ENCODE measurements at regions not wholly inside any gene's neighbourhood (a gene's known extent, or its start where the extent isn't known, plus 50 kb on each side); places are given as distances from the start of the nearest gene placed in this dataset.

DNA sequence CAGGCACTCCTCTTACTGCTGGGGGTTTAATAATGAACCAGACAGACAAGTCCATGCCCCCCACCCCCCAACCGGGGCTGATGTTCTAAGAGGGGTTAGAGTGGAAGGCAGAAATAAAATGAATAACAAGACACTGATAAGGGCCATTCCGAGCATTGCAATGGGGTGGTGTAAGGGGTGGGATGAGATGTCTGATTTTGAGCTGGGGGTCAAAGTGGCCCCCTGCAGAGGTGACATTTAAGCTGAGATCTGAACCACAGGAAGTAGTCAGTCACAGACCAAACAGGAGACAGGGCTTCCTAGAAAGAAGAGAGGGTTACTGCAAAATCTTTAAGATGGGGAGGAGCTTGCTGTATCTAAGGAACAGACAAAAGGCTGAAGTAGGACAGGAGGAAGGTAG, 180.6 kb upstream of the SH3BP4 start:
- no peak for DNase-seq (ENCODE audit: low read depth in 2 of 3, low spot score in 2 of 3)

DNA sequence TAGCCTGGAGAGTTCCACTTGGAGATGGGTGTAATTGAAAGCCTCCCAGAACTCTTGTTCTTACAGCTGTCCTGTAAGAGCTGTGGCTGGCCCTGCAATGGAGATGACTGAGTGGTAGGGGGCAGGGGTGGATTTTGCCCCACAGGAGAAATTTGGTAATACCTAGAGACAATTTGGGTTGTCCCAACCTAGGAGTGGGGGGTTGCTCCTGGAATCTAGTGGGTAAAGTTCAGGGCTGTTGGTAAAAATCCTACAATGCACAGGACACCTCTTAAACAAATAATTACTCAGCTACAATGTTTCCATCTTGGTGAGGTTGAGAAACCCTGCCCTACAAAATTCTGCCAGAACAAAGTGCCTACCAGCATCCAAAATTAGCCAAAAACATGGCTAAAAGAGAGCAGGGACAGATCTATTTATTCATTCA, 181.1 kb upstream of the SH3BP4 start:
- DNase-seq (ENCODE audit: low read depth in 2 of 3, low spot score in 2 of 3), result no peak

DNA sequence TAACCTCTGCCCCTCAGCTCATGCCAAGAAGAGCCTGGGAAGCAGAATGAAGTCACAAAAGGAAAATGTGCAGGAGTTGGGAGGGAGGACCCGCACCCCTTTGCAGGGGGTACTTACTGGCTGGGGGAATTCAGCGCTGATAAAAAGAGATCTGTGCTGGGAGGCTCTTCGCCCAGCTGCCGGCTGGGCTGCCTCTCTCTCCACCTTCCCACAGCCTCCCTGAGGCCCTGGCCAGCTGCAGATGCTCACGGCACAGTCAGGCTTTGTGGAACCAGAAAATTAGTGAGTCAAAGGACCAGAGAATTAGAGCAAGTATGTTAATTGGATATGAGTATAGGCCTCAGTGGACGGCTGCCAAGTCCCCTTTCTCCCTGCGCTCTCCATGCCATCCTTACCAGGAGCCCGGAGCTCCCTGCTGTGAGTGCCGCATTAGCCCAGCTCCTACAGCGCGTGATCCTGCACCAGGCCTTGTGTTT, 181.7 kb upstream of the SH3BP4 start:
- DNase-seq (ENCODE audit: low read depth in 2 of 3, low spot score in 2 of 3), result no peak

DNA sequence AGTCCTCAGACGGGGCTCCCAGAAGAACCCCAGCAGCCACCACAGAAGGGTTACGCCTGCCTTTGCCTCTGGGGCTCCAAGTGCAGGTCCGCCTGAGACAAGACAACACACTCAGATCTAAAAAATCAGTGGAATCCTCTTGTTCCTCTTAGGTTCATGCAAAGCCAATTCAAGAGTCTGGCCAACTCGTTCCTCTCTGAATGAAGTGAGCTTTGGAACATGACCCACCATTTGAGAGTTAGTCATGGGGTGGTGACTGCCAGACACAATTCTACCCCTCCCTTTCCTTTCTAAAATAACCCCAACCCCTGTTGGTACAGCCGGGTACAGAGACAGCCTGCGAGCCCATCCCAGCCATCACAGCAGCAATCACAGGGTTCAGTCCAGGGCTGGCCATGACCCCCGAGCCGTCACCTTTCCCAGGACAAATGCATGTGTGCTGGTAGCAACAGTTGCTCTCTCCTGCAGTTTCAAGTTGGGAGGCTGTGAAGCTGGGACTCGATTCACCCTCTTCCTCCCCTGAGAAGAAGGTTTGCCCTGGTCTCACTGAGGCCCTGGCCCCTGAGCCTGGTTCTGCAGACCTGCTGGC, 183.1 kb upstream of the SH3BP4 start:
- no peak for DNase-seq (ENCODE audit: low read depth in 2 of 3, low spot score in 2 of 3)

DNA sequence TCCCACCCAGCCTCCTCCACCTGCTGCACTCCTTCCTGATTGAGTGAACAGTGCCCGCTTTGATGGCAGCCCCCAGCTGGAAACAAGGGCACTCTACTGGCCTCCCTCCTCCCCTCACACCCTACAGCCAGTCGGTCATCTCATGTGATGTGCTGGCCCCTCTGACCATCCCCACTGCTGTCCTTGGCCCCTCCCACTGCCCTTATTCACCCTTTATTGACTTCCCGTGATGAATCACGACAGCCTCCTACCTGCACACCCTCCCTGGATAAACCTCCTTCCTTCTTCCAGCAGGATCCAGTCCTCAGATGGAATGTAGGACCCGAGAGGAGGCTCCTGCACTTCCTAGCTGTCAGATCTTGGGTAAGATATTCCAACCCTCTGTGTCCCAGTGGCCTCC, 186.5 kb upstream of the SH3BP4 start:
- no peak for DNase-seq (ENCODE audit: low read depth in 2 of 3, low spot score in 2 of 3)

DNA sequence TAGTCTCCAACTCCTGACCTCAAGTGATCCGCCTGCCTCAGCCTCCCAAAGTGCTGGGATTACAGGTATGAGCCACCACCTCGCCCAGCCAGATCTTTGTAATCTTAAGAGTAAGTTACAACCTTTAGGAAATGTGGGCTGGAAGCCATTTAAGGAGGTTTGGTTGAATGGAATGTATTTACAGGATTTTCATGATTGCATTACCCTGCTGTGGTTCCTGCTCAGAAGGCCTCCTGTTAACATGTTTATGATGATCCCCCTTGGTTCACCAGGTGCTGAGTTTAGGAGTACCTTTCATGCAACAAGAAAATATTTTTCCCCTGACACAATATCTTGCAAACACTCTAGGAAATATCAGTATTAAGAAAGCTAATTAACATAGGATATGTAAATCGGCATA, 187.4 kb upstream of the SH3BP4 start:
- no peak for DNase-seq (ENCODE audit: low read depth in 2 of 3, low spot score in 2 of 3)

DNA sequence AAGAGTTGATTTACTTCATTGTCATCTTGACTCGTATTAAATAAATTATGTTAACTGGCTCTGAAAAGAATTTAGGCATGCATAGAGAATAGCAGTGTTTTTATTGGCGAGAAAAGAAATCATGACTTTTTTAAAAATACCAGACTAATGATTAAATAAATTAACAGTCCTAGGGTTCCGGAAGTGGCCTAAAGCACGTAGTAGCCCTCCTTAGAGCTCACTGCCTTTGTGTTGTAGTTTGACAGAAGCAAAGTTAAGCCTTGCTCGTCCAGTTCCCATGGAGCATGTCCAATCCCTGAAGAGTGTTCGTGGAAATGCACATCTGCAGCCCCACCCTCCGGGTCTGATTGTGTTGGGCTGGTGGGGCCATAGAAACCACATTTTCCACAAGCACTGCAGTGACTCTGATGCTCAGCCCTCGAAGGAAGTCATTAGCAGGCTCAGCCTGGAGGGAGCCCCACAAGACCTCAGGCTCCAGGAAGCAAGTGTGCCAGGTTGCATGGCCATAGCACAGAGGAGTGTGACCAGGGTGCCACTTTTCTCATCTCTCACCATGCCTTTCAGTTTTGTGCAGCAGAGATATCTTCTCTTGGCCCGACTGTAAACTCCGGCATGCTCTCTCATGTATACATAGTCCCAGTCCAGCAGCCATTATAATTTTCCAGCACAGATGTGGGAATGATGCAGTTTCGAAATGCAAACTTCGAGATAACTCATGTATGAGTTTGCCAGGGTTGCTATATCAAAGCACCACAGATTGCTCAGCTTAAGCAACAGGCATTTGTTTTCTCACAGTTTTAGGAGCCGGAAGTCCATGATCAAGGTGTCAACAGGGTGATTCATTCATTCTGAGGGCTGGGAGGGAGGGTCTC, 188.6 kb upstream of the SH3BP4 start:
- DNase-seq (ENCODE audit: low read depth in 2 of 3, low spot score in 2 of 3), result no peak

DNA sequence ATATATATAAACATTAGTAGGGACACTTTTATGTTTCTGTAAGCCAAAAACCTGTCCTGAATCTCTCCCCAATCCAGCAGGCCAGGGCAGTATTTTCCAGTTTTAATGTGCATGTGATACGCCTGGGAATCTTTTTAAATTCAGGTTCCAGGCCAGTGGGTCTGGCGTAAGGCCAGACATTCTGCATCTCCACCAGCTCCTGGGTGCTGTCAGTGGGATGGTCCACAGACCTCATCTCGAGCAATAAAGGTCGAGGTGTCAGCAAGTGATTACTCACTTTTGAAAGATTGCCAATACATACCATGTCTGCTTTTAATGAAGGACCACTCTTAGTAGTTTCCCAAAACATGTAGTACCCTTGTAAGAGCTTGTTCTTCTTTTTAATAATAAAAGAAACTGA, 189.9 kb upstream of the SH3BP4 start:
- DNase-seq (ENCODE audit: low read depth in 2 of 3, low spot score in 2 of 3), result no peak

DNA sequence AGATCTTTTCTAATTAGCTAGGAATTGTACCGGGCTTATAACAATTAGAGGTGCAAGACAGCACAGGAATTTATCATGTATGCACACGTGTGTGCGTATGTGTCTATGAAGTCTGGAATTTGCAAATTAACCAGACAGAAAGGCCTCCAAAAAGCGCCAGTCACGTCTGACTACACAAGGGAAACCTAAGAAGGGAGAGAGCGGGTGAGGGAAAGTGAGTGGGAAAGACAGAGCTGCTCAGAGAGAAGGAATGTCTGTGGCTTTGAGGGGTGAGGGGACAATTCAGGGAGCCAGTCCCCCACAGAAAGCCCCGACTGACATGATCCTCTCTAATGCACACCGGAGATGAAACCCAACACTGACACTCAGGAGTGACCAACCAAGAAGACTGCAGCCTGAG, 197.7 kb upstream of the SH3BP4 start:
- DNase-seq (ENCODE audit: low read depth in 2 of 3, low spot score in 2 of 3), result no peak

DNA sequence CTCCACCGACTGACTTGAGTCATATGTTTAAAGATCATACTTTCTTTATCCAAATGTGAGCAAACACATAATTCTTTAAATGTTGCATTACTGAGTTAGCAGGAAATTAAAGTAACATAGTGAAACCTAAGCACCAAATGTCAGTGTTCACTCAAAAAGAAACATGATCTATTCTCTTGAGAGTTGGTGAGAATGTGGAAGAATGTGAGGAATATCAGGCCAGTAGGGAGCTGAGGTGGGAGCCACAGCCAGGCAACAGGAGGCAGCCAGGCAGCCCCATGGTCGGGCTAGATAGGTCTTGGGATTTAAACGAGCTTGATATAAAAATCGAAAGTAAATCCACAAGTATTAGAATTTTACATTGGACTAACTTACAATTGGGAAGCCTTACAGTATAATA, 198.1 kb upstream of the SH3BP4 start:
- no peak for DNase-seq (ENCODE audit: low read depth in 2 of 3, low spot score in 2 of 3)

DNA sequence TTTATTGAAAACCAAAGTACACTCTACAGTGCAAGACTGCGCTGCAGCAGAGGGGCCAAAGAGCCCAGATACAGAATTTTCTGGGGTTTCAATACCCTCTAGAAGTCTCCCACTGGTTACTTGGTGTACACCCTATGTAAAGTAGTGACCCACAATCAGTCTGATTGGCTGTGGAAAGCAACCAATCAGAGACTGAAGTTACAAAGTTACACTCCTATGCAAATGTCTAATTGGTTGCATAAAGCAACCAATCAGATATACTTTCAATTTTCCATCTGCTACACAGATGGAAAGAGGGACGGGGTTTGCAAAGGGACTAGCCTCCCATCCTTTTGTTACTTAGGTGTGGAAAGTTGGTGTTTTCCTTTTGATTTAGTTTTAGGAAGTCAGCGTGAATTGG, 198.9 kb upstream of the SH3BP4 start:
- no peak for DNase-seq (ENCODE audit: low read depth in 2 of 3, low spot score in 2 of 3)

DNA sequence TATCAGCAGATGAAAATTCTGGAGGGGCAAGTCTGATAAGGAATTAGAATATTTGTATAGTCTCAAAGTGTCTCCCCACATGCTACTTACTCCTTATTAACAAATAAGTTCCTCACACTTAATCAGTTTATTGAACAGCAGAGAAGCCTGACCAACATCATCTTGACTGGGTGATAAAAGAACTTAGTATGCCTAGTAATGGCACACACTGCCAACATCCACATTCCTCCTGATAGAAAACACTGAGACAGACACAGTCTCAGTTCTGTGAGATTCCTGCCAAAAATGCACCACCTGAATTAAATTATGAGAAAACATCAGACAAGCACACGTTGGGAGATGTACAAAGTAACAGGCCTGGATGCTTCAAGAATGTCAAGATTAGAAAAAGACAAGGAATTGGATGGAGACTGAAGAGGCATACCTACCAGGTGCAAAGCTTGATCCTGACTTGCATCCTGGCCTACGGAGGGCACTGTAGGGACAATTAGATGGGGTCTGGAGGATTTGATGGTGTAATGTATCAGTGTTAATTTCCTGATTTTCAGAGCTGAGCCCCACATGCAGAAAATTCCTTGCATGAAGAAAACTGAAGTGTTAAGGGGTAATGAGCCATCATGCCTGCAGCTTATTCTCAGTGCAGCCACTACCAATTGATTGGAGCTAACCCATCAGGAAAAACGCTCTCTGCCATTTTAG, 200.4 kb upstream of the SH3BP4 start:
- no peak for DNase-seq (ENCODE audit: low read depth in 2 of 3, low spot score in 2 of 3)

DNA sequence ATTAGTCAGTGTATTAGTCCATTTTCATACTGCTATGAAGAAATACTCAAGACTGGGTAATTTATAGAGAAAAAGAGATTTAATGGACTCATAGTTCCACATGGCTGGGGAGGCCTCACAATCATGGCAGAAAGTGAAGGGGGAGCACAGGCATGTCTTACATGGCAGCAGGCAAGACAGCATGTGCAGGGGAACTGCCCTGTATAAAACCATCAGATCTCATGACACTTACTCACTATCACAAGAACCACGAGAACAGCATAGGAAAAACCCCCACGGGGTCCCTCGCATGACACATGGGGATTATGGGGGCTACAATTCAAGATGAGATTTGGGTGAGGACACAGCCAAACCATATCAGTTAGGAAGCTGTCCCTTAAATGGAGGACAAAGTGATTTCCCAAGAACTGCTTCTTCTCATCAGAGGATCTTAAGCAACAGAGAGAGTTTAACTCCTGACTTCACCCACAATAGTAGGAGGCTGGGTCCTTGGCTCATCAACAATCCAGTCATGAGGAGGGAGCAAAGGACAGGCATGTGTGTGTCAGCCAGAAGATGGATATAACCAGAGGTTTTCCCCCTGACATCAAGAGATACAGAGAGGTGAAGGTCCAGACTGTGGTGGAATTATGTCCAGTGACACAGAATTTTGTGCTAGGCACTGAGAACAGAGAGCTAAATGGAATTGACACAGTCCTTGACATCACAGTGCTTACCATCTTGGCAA, 203.8 kb upstream of the SH3BP4 start:
- DNase-seq (ENCODE audit: low read depth in 2 of 3, low spot score in 2 of 3), result no peak

DNA sequence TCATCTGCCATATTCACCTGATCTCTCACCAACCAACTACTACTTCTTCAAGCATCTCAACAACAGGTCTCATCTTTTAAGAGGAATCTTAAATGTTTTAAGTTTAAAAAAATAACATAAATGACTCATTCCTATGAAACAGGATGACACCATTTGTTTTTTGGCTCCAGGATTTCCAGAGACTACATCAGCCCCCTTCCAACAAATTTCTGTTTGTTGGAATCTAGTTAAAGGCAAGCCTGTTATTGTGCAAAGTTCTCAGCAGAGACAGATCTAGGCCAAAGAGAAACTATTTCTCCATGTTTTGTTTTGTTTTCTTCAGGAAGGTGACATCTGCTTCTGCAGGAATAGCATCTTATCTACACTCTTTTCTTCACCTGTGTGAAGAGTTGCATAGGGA, 204.8 kb upstream of the SH3BP4 start:
- DNase-seq (ENCODE audit: low read depth in 2 of 3, low spot score in 2 of 3), result no peak

DNA sequence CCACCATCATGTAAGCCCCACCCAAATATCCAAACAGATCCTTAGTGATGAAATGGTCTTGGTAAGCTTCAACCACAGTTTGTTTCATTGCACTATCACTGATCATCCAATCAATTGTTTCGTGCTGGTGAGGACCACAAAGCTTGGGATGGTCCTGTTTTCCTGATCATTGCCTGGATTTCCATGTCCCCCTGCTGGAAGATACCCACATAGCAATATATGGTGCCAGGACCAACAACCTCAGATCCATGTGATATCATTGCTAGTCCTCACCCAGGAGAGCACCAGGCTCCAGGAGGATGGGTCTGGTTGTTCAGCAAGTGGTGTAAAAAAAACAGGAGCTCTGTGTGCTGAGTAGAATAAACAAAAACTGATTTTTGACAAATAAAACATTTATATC, 206.5 kb upstream of the SH3BP4 start:
- no peak for DNase-seq (ENCODE audit: low read depth in 2 of 3, low spot score in 2 of 3)

DNA sequence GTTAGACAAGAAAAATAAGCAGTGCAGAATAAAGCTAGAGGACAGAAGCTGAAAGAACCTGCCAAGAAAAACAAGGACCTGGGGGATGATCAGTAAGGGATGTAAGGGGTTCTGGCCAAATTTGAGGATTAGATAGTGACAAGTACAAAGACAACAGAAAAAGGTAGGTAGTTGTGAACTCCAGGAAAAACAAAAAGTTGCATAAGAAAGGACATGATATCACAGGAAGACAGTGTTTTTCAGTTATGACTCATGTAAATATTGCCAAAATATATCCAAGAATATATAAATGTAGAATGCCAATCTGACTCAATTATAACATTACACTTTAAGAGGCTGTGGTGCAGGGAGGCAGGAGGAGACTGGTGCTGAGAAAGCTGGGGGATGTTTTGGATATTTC, 209.8 kb upstream of the SH3BP4 start:
- DNase-seq (ENCODE audit: low read depth in 2 of 3, low spot score in 2 of 3), result no peak

DNA sequence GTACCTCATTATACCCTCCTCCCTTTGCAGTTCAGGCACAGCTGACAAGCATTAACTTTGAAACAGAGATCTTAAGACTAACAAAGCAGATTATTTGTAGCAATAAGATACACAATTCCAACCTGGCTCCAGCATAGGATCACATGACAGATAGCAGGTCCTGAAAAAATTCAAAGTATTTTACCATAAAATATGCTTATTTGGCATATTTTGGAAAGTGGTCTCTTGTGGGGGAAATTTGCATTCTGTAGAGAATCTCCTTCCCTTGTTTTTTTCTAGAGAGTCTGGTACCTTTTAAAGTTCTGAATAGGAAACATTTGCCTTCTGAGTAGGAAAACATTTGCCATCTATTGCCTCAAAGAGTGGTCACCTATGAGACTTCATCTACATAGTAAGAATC, 212.8 kb upstream of the SH3BP4 start:
- DNase-seq (ENCODE audit: low read depth in 2 of 3, low spot score in 2 of 3), result no peak

DNA sequence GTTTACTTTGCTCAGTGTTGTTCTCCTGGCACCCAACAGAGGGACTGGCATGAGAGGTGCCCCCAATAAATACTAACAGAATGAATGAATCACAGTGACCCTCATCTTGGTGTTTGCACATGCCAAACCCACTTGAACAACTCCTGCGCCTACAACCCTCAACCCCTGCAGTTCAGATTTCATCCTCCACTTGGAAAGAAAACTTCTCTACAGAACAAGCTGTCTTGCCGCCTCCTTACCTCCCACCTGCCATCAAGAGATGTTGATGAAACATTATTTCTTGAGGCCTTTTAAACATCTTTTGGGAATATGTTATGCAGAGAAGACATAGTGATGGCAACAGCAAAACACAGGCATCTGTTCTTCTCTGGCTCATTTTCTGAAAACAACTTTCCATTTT, 216.0 kb upstream of the SH3BP4 start:
- no peak for DNase-seq (ENCODE audit: low read depth in 2 of 3, low spot score in 2 of 3)

DNA sequence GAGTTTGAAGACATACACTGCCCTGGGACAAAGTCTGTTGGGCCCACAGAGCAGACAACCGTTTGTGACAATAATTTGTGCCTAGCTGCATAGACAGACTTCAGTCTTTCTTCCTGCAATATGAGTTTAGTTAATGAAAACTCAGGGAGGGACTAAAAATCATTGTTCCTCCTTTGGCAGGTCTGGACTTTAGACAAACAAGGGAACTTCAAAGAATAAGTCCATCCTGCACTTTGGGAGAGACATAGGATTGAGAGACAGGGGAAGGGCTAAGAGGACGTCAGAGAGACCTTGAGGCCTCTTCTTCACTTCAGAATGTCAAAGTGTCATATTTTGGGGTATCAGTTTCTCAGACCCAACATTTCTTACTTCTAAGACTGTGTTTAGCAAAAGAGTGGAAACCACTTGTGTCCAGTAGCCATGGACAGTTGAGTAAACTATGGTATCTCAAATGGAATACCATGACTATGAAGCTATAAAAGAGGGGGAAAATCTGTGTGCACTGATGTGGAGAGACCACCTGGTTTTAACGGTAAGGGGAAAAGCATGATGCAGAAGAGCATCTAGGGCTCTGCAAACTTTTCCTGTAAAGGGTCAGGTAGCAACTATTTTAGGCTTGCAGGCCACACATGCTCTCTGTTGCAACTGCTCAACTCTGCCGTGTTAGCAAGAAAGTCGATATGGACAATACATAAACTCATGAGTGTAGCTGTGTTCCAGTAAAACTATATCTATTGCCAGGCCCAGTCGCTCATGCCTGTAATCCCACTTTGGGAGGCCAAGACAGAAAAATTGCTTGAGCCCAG, 217.8 kb upstream of the SH3BP4 start:
- DNase-seq (ENCODE audit: low read depth in 2 of 3, low spot score in 2 of 3), result no peak

DNA sequence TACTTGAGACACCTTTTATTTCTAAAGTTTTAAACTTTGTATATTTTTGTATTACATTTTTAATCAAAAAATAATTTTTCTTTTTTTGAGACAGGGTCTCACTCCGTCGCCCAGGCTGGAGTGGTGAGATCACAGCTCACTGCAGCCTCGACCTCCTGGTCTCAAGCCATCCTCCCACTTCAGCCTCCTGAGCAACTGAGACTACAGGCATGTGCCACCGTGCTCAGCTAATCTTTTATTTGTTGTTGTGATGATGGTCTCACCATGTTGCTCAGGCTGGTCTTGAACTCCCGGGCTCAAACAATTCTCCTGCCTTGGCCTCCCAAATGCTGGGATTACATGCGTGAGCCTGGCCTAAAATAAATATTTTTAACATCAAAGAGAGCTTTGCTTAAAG, 218.7 kb upstream of the SH3BP4 start:
- no peak for DNase-seq (ENCODE audit: low read depth in 2 of 3, low spot score in 2 of 3)

Data from activated CD8-positive, alpha-beta memory T cell treated with anti-CD3 and anti-CD28 coated beads for 48 hours (primary cell).